ENCODE measurements at regions not wholly inside any gene's neighbourhood (a gene's known extent, or its start where the extent isn't known, plus 50 kb on each side); places are given as distances from the start of the nearest gene placed in this dataset.

GRCh38 chr5:155504606-155505005 lies 491.1 kb downstream of the KIF4B start:
- no peak for TF ChIP-seq TAF1 (IDR thresholded peaks at IDR 0.05; ENCODE audit: borderline replicate concordance, insufficient read depth, low read length)
- no peak for TF ChIP-seq SIN3A (IDR thresholded peaks at IDR 0.05; ENCODE audit: borderline replicate concordance, insufficient read depth, low read length)
- TF ChIP-seq FOXP2 (optimal IDR thresholded peaks at IDR 0.05; ENCODE audit: borderline replicate concordance, extremely low read depth, extremely low read length, insufficient read depth): no peak
- TF ChIP-seq POLR2AphosphoS5 (IDR thresholded peaks at IDR 0.05; ENCODE audit: low read depth, low read length): no peak
- no peak for TF ChIP-seq REST (IDR thresholded peaks at IDR 0.05; ENCODE audit: insufficient read depth in 1 of 2, low read depth in 2 of 2, low read length in 2 of 2)

- TF ChIP-seq FOXP2 (optimal IDR thresholded peaks at IDR 0.05; ENCODE audit: borderline replicate concordance, extremely low read depth, extremely low read length, insufficient read depth): no peak
- TF ChIP-seq POLR2AphosphoS5 (IDR thresholded peaks at IDR 0.05; ENCODE audit: low read depth, low read length): no peak
- no peak for TF ChIP-seq TAF1 (IDR thresholded peaks at IDR 0.05; ENCODE audit: borderline replicate concordance, insufficient read depth, low read length)
- no peak for TF ChIP-seq SIN3A (IDR thresholded peaks at IDR 0.05; ENCODE audit: borderline replicate concordance, insufficient read depth, low read length)
- no peak for TF ChIP-seq REST (IDR thresholded peaks at IDR 0.05; ENCODE audit: insufficient read depth in 1 of 2, low read depth in 2 of 2, low read length in 2 of 2)
Measured at GRCh38 chr5:155507363-155507762, 493.8 kb downstream of the KIF4B start.

GRCh38 chr5:155508673-155509072 lies 495.1 kb downstream of the KIF4B start:
- no peak for TF ChIP-seq FOXP2 (optimal IDR thresholded peaks at IDR 0.05; ENCODE audit: borderline replicate concordance, extremely low read depth, extremely low read length, insufficient read depth)

GRCh38 chr5:155512329-155512728 lies 498.8 kb downstream of the KIF4B start:
- TF ChIP-seq POLR2AphosphoS5 (IDR thresholded peaks at IDR 0.05; ENCODE audit: low read depth, low read length): no peak
- TF ChIP-seq TAF1 (IDR thresholded peaks at IDR 0.05; ENCODE audit: borderline replicate concordance, insufficient read depth, low read length): no peak
- no peak for TF ChIP-seq SIN3A (IDR thresholded peaks at IDR 0.05; ENCODE audit: borderline replicate concordance, insufficient read depth, low read length)
- no peak for TF ChIP-seq FOXP2 (optimal IDR thresholded peaks at IDR 0.05; ENCODE audit: borderline replicate concordance, extremely low read depth, extremely low read length, insufficient read depth)
- no peak for TF ChIP-seq REST (IDR thresholded peaks at IDR 0.05; ENCODE audit: insufficient read depth in 1 of 2, low read depth in 2 of 2, low read length in 2 of 2)

- TF ChIP-seq SIN3A (IDR thresholded peaks at IDR 0.05; ENCODE audit: borderline replicate concordance, insufficient read depth, low read length) (no peak), TAF1 (IDR thresholded peaks at IDR 0.05; ENCODE audit: borderline replicate concordance, insufficient read depth, low read length) (no peak), POLR2AphosphoS5 (IDR thresholded peaks at IDR 0.05; ENCODE audit: low read depth, low read length) (no peak), FOXP2 (optimal IDR thresholded peaks at IDR 0.05; ENCODE audit: borderline replicate concordance, extremely low read depth, extremely low read length, insufficient read depth) (no peak), REST (IDR thresholded peaks at IDR 0.05; ENCODE audit: insufficient read depth in 1 of 2, low read depth in 2 of 2, low read length in 2 of 2) (no peak)
Measured at GRCh38 chr5:155514105-155514563, 500.6 kb downstream of the KIF4B start.
